H54 (cell line): ENCODE measurements at regions not wholly inside any gene's neighbourhood (a gene's known extent, or its start where the extent isn't known, plus 50 kb on each side); places are given as distances from the start of the nearest gene placed in this dataset.

ENCODE experiments used
- DNase-seq: peaks from one replicate; pipeline ENCODE4 v3.0.0; 2011; ENCODE audit warnings: low spot score, mixed read lengths; ENCODE audit not compliant: insufficient read length
- FAIRE-seq: peaks from 3 replicates; lab custom pipeline; 2011; peaks lifted over from hg19 to GRCh38; lab: Jason Lieb, UNC
- POLR2A ChIP-seq: IDR thresholded peaks from 2 replicates; pipeline ENCODE4 v1.6.1; 2011; ENCODE audit warnings: low read depth, mild to moderate bottlenecking, low read length

DNA sequence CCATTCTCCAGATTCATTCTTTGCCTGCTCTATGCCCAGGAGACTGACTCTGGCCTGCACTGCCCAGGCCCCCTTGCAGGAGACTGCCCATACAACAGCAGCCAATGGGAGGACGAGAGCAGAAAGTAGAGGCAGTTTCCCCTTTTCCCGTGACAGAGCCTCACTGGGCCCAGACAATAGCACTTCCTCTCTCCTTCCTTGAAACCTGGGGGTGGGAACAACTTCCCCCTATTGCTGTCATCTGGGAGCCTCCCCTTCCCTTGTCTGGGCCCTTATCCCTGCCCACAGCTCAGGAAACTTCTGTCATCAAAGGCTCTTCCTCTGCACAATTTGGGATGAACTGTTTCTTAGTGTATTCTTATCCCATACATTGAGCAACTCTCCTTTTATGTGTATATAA, 60.8 kb upstream of the KCNJ15 start:
- no peak for TF ChIP-seq POLR2A
- no peak for FAIRE-seq
- no peak for DNase-seq

DNA sequence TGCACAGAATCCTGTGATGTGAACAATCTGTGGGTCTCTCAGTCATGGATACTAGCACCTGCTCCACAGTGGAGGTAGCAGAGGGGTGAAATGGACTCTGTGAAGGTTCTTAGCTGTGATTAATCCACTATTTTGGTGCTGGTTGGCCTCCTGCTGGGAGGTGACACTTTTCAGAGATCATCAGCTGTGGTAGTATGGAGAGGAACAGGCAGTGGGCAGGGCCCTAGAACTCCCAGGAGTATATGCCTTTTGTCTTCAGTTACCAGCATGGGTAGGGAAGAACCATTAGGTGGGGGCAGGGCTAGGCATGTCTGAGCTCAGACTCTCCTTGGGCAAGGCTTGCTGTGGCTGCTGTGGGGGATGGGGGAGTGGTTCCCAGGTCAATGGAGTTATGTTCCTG, 54.0 kb upstream of the KCNJ15 start:
- TF ChIP-seq POLR2A: no peak
- DNase-seq (no peak), FAIRE-seq (no peak)

DNA sequence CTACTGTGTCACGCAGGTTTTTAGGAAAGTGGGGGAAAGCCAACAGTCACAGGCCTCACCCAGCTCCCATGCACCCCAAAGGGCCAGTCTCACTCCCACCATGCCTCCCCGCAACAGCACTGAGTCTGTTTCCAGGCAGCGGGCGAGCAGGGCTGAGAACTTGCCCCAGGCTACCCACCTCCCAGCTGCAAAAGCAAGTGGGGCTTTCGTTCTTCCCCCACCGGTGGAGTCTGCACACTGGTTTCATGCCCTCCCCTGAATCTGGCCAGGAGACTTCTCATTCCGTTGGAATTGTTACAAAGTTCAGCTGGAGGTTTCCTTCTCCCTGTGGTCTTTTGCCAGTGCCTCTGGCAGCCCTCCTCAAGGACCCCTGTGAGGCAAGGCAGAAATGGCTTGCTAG, 53.6 kb upstream of the KCNJ15 start:
- TF ChIP-seq POLR2A: no peak
- FAIRE-seq: no peak

DNA sequence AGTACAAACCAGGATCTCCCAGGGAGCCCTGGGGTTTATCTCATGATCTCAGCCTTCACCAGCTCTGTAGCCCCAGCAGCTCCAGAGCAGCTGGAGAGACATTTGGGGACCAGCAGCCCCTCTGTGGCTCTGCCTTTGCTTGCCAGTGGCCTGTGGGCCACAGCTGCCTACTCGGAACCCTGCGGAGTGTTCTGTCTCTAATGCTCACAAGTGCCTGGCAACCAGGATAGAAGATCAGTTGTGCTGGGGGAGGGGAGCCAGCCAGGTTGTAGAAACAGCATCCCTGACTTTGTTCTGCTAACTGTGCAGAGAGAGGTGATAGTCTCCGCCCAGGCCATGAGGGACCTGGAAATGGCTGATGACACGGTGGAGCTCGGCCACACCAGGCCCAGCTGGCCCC, 50.9 kb upstream of the KCNJ15 start:
- no peak for FAIRE-seq
- DNase-seq: no peak
- TF ChIP-seq POLR2A: no peak

More for the DNA sequence above, 53.6 kb upstream of the KCNJ15 start:
- DNase-seq: no peak

DNA sequence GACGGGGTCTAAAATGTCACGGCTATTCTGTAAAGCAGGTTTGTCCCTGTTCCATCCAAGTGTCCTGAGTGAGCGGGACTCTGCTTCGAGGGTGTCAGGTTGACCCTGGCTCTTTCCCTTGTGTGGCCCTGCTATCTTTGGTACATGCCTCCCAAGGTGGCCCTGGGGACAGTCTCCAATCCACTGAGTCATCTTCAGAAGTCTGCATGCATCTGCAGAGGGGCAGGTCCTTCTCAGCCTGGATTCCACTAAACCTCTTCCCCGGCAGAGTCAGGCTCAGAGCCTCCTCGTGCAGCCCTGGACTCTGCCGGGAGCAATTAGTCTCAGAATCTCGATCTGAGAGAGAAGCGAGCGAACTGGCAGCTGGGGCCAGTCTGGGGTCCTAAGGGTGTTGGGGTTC, 50.1 kb upstream of the KCNJ15 start:
- DNase-seq (no peak), FAIRE-seq (no peak)
- TF ChIP-seq POLR2A: no peak
